DOHH2 (cell line): ENCODE measurements at regions not wholly inside any gene's neighbourhood (a gene's known extent, or its start where the extent isn't known, plus 50 kb on each side); places are given as distances from the start of the nearest gene placed in this dataset.

Experiments used
- EZH2phosphoT487 ChIP-seq: fragments of 200-600 bp; sonication (generic); IDR thresholded peaks from 2 replicates; pipeline ENCODE4 v1.6.1; 2017; ENCODE audit warnings: borderline replicate concordance, mild to moderate bottlenecking, antibody characterized with exemption, low read length, moderate library complexity, mixed read lengths
- TF ChIP-seq, protein P1 (sequence below): fragments of 200-600 bp; sonication (generic); IDR thresholded peaks from one replicate; pipeline ENCODE4 v1.5.1; 2014; ENCODE audit warnings: antibody characterized with exemption, mild to moderate bottlenecking, low read depth, low read length; ENCODE audit not compliant: poor library complexity, severe bottlenecking

DNA sequence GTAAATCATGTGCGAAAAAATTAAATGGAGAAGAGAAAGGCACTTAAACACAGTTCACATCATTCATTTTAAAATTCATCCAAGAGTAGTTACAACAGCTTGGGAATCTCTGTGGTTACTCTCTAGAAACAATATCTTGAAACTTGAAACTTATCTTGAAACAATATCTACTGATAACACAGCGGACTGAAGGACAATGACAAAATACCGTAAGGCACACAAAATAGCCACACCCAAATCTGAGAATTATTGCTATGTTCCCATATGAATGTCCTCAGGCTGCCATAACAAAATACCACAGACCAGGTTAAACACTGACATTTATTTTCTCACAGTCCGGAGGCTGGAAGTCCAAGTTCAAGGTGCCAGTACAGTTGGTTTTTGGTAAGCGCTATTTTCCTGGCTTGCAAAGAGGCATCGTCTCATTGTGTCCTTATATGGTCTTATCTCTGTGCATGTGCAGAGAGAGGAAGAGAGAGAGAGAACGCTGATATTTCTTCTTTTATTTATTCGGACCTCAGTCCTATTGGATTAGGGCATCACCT is 122.5 kb upstream of the BTBD3 start:
- TF ChIP-seq, protein P1, sequence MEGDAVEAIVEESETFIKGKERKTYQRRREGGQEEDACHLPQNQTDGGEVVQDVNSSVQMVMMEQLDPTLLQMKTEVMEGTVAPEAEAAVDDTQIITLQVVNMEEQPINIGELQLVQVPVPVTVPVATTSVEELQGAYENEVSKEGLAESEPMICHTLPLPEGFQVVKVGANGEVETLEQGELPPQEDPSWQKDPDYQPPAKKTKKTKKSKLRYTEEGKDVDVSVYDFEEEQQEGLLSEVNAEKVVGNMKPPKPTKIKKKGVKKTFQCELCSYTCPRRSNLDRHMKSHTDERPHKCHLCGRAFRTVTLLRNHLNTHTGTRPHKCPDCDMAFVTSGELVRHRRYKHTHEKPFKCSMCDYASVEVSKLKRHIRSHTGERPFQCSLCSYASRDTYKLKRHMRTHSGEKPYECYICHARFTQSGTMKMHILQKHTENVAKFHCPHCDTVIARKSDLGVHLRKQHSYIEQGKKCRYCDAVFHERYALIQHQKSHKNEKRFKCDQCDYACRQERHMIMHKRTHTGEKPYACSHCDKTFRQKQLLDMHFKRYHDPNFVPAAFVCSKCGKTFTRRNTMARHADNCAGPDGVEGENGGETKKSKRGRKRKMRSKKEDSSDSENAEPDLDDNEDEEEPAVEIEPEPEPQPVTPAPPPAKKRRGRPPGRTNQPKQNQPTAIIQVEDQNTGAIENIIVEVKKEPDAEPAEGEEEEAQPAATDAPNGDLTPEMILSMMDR, result no peak
- no peak for TF ChIP-seq EZH2phosphoT487
